ENCODE measurements at regions not wholly inside any gene's neighbourhood (a gene's known extent, or its start where the extent isn't known, plus 50 kb on each side); places are given as distances from the start of the nearest gene placed in this dataset.

- no peak for DNase-seq (ENCODE audit: low read depth)
- H3K4me3 ChIP-seq (ENCODE audit: control insufficient read depth, low read depth, low read length), result no peak overlapping the region
- TF ChIP-seq, protein P1, sequence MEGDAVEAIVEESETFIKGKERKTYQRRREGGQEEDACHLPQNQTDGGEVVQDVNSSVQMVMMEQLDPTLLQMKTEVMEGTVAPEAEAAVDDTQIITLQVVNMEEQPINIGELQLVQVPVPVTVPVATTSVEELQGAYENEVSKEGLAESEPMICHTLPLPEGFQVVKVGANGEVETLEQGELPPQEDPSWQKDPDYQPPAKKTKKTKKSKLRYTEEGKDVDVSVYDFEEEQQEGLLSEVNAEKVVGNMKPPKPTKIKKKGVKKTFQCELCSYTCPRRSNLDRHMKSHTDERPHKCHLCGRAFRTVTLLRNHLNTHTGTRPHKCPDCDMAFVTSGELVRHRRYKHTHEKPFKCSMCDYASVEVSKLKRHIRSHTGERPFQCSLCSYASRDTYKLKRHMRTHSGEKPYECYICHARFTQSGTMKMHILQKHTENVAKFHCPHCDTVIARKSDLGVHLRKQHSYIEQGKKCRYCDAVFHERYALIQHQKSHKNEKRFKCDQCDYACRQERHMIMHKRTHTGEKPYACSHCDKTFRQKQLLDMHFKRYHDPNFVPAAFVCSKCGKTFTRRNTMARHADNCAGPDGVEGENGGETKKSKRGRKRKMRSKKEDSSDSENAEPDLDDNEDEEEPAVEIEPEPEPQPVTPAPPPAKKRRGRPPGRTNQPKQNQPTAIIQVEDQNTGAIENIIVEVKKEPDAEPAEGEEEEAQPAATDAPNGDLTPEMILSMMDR (IDR thresholded peaks at IDR 0.05; ENCODE audit: control insufficient read depth, insufficient read depth, low read depth, low read length, missing control alignments), result no peak
Measured at GRCh38 chr2:200180943-200181342, 125.5 kb upstream of the SPATS2L start.

DNA sequence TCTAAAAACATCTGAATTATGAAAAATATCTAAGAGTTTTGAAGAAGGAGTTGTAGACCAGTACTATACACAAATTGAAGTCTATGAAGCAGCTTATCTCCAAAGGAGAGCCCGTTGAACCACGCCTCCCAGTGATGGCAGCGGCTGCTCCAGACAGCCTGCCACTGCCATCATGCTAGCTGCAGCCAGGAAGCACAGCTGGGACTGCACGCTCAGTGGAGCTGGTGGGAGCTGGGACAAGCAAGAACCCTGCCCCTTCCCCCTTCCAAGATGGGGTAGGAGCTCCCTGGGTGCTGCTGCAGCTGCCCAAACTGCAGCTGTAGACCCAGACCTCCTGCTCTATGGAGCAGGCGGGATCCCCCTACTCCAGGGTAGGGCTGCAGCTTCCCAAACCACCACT lies 124.7 kb upstream of the SPATS2L start:
- TF ChIP-seq, protein P1 (IDR thresholded peaks at IDR 0.05; ENCODE audit: control insufficient read depth, insufficient read depth, low read depth, low read length, missing control alignments), result no peak
- DNase-seq (ENCODE audit: low read depth), result no peak
- no peak overlapping the region for H3K4me3 ChIP-seq (ENCODE audit: control insufficient read depth, low read depth, low read length)

GRCh38 chr2:200184748-200185627 lies 121.5 kb upstream of the SPATS2L start:
- no peak overlapping the region for H3K4me3 ChIP-seq (ENCODE audit: control insufficient read depth, low read depth, low read length)
- no peak for DNase-seq (ENCODE audit: low read depth)
- TF ChIP-seq, protein P1 (IDR thresholded peaks at IDR 0.05; ENCODE audit: control insufficient read depth, insufficient read depth, low read depth, low read length, missing control alignments), result no peak

DNA sequence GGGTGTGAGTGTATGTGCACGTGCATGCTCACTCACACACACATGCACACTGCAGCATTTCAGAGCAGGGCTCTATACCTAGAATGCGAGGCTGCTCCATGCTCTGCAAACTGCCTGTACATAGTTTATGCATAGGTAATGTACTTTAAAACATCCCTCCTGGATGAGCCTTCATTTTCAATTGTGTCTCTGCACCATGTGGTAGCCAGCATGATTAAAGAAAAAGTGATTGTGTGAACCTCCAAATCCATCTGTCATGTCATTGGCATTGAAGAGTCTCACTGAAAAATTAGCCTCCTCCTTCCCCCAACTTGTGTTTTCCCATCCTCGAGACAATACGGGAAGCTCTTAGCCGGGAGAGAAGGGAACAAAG lies 120.9 kb upstream of the SPATS2L start:
- TF ChIP-seq, protein P1 (IDR thresholded peaks at IDR 0.05; ENCODE audit: control insufficient read depth, insufficient read depth, low read depth, low read length, missing control alignments), result no peak

DNA sequence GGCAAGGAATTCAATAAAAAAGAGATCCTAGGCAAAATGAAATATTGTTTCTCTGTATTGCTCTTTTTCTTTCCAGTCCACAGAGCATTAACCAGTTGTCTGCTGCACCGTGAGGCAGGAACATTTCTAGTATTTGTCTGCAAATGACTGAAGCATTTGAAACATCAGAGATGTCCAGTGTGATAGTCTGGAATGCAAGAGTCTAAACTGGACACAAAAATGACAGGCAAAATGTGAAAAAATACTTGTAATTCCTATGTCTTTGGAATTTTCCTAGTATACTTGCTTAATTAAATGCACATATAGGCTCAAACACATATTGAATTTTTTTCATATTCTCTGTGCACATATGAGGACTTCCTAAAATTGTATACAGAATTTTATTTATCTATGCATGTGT lies 120.5 kb upstream of the SPATS2L start:
- TF ChIP-seq, protein P1 (IDR thresholded peaks at IDR 0.05; ENCODE audit: control insufficient read depth, insufficient read depth, low read depth, low read length, missing control alignments), result no peak
- no peak overlapping the region for H3K4me3 ChIP-seq (ENCODE audit: control insufficient read depth, low read depth, low read length)
- DNase-seq (ENCODE audit: low read depth), result no peak

More for the DNA sequence above, 120.9 kb upstream of the SPATS2L start:
- no peak for DNase-seq (ENCODE audit: low read depth)
- no peak overlapping the region for H3K4me3 ChIP-seq (ENCODE audit: control insufficient read depth, low read depth, low read length)

DNA sequence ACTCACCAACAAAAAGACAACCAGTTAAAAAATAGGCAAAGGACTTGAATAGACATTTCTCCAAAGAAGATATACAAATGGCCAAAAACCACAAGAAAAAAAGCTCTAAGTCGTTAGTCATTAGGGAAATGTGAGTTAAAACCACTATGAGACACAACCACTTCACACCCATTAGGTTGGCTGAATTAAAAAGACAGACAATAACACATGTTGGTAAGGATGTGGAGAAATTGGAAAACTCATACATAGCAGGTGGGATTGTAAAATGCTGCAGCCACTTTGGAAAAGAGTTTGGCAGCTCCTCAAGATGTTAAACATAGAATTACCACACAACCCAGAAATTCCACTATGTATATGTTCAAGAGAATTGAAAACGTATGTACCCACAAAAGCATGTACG lies 117.6 kb upstream of the SPATS2L start:
- H3K4me3 ChIP-seq (ENCODE audit: control insufficient read depth, low read depth, low read length), result no peak overlapping the region
- DNase-seq (ENCODE audit: low read depth), result no peak
- TF ChIP-seq, protein P1 (IDR thresholded peaks at IDR 0.05; ENCODE audit: control insufficient read depth, insufficient read depth, low read depth, low read length, missing control alignments), result no peak

All from AG09309 (cell line).